Brain microvascular endothelial cell (primary cell): ENCODE measurements at regions not wholly inside any gene's neighbourhood (a gene's known extent, or its start where the extent isn't known, plus 50 kb on each side); places are given as distances from the start of the nearest gene placed in this dataset.

Experiments
- DNase-seq: peaks from one replicate; pipeline ENCODE4 v3.0.0-alpha.2; 2020
- H3K27ac ChIP-seq: fragments of 250-450 bp; sonication (Bioruptor Pico); 2 replicates; pipeline ENCODE4 v1.5.1; 2020; ENCODE audit warnings: mild to moderate bottlenecking, moderate library complexity
- H3K27me3 ChIP-seq: fragments of 250-450 bp; sonication (Bioruptor Pico); replicated peaks from 2 replicates; pipeline ENCODE4 v1.5.1; 2020; ENCODE audit warnings: mild to moderate bottlenecking
- H3K36me3 ChIP-seq: fragments of 250-450 bp; sonication (Bioruptor Pico); replicated peaks from 2 replicates; pipeline ENCODE4 v1.5.1; 2020; ENCODE audit warnings: mild to moderate bottlenecking
- H3K4me3 ChIP-seq: 2 replicates; pipeline ENCODE4 v1.5.1; 2011; ENCODE audit warnings: low read depth, mild to moderate bottlenecking, control low read depth, low read length, moderate library complexity
- CTCF ChIP-seq: IDR thresholded peaks from 2 replicates; pipeline ENCODE4 v1.5.1; 2011; ENCODE audit warnings: low read depth, mild to moderate bottlenecking, moderate library complexity, low read length, control low read depth, inconsistent platforms; ENCODE audit errors: missing control alignments
- in situ Hi-C: cut with HindIII; loops from 2 replicates; pipeline ENCODE4 v1.10.0; 2017; ENCODE audit warnings: low sequenced_read_pairs, low pct_ligation_motif_present

DNA sequence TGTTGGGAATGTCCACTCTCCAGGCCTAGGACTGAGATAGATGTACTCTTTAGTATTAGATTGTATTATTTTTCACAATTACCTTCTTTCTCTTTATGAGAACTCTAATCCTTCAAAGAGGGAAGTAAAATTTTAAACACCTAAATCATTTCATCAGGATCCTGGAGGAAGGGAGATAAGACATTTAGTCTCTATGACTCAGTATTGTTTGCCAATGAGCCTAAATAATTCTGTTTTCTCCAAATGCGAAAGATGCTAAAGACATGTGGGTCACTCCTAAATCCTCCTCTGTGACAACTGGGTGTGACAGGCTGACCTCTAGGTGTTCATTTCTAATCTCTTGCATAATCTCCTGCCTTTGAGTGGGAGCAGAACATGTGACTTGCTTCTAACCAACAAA is 1736.6 kb upstream of the MIR17HG start:
- TF ChIP-seq CTCF = no peak
- Histone ChIP-seq H3K27ac (no peak overlapping the region), H3K27me3 (no peaks in the 10 kb centered on the region), H3K4me3 (no peak overlapping the region), H3K36me3 (no peaks in the 10 kb centered on the region)
- in situ Hi-C loops = no loop called here
- no peak for DNase-seq

GRCh38 chr13:89627996-89628395 is 1719.5 kb upstream of the MIR17HG start:
- no peak overlapping the region for H3K27ac ChIP-seq
- H3K36me3 ChIP-seq = no peaks in the 10 kb centered on the region
- in situ Hi-C loops = no loop called here
- no peak for TF ChIP-seq CTCF
- H3K27me3 ChIP-seq = no peaks in the 10 kb centered on the region
- DNase-seq = no peak
- H3K4me3 ChIP-seq = no peak overlapping the region

DNA sequence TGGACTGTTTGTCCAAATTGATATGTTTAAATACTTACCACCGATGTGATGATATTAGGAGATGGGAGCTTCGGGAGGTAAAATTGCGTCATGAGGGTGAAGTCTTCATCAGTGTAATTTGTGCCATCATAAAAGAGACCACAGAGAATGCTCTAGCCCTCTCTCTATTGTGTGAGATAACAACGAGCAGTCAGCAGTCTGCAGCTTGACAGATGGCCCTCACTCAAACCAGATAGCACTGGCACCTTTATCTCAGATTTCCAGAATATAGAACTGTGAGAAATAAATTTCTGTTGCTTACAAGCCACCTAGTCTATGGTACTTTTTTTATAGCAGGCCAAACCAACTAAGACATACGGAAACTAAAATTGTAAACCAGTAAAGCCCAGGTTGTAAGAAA is 1718.9 kb upstream of the MIR17HG start:
- H3K27me3 ChIP-seq = no peaks in the 10 kb centered on the region
- H3K27ac ChIP-seq = no peak overlapping the region
- DNase-seq = no peak
- TF ChIP-seq CTCF = no peak
- H3K36me3 ChIP-seq = no peaks in the 10 kb centered on the region
- in situ Hi-C loops = no loop called here
- no peak overlapping the region for H3K4me3 ChIP-seq

GRCh38 chr13:89650226-89650625 is 1697.3 kb upstream of the MIR17HG start:
- TF ChIP-seq CTCF = no peak
- no peaks in the 10 kb centered on the region for H3K36me3 ChIP-seq
- H3K4me3 ChIP-seq = no peak overlapping the region
- H3K27me3 ChIP-seq = no peaks in the 10 kb centered on the region
- in situ Hi-C loops = no loop called here
- no peak for DNase-seq
- H3K27ac ChIP-seq = no peak overlapping the region

DNA sequence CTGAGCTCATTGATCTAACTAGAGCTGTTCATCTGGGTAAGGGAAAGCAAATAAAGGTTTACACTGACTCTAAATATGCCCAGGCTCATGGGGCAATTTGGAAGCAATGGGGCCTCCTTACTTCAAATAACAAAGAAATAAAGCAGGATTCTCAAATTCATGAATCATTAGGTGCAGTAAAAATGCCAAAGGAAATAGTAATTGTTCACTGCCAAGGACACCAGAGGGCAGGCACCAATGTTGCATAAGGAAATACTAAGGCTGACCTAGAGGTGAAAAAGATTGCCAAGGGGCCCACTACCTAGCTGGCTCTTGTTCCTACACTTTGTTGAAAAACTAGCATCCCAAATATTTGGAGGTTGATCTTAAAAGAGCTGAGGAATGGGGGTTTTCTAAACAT is 1686.7 kb upstream of the MIR17HG start:
- no peaks in the 10 kb centered on the region for H3K27me3 ChIP-seq
- no peak overlapping the region for H3K27ac ChIP-seq
- in situ Hi-C loops = no loop called here
- H3K4me3 ChIP-seq = no peak overlapping the region
- no peak for DNase-seq
- no peaks in the 10 kb centered on the region for H3K36me3 ChIP-seq
- TF ChIP-seq CTCF = no peak

GRCh38 chr13:89673789-89674311 is 1673.6 kb upstream of the MIR17HG start:
- TF ChIP-seq CTCF = no peak
- in situ Hi-C loops = no loop called here
- no peak overlapping the region for H3K4me3 ChIP-seq

More at GRCh38 chr13:89673789-89674311, 1673.6 kb upstream of the MIR17HG start:
- no peak overlapping the region for H3K27ac ChIP-seq
- DNase-seq = no peak
- no peaks in the 10 kb centered on the region for H3K36me3 ChIP-seq
- H3K27me3 ChIP-seq = no peaks in the 10 kb centered on the region
